ENCODE measurements at regions not wholly inside any gene's neighbourhood (a gene's known extent, or its start where the extent isn't known, plus 50 kb on each side); places are given as distances from the start of the nearest gene placed in this dataset.

- TF ChIP-seq CTCF (conservative IDR thresholded peaks at IDR 0.05) (no peak), EZH2 (IDR thresholded peaks at IDR 0.05; ENCODE audit: low read depth) (no peak)
Observed at GRCh38 chr10:4181081-4181480, 396.1 kb upstream of the KLF6 start.
